Activated CD4-positive, alpha-beta T cell treated with anti-CD3 and anti-CD28 coated beads, Interleukin-2, Interleukin-6, amounts not matched to agents 100 ng/mL and 50 ng/mL, durations not matched to agents 16 hours and 8 hours (primary cell): ENCODE measurements at regions not wholly inside any gene's neighbourhood (a gene's known extent, or its start where the extent isn't known, plus 50 kb on each side); places are given as distances from the start of the nearest gene placed in this dataset.
"Not testable (repeated sequence)": the region's sequence is repeated elsewhere in the genome, so short reads cannot be mapped to it uniquely, and the experiment has no call there.

ENCODE experiments used
- DNase-seq: peaks from one replicate; pipeline ENCODE4 v3.0.0-alpha.2; 2020

DNA sequence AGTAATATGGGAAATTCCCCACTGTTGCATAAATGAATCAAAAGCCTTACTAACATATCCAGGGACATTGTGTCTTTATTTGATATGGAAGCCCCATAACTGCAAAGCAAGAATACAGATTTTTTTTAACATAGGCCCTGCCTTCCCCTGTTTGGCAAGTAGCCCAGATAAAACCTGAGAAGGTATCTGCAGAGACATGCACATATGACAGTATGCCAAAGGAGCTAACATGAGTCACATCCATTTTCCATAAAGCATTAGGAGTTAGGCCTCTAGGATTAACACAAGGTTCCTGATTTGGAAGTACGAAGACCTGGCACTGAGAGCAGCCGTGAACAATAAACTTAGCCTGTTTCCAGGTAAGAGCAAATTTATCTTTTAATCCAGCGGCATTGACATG lies 1505.9 kb downstream of the UQCRFS1 start:
- not testable (repeated sequence) for DNase-seq

DNA sequence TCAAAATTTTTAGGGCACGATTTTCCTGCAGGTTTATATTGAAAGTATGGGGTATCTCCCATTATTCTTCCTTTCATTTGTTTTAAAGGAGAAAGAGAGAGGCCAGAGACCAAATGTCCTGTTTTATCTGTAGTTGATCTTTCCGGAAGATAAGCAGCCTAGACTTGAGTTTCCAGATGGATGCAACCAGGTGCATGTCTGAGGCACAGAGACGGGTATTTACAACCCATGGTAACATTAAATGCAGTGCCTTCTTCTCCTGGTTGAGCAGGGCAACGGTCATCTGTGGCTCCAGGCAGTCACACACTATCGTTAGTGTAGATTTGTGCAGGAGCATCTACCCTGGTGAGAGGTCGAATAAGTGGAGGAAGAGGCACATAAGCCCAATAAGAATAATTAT lies 1507.1 kb downstream of the UQCRFS1 start:
- no peak for DNase-seq

DNA sequence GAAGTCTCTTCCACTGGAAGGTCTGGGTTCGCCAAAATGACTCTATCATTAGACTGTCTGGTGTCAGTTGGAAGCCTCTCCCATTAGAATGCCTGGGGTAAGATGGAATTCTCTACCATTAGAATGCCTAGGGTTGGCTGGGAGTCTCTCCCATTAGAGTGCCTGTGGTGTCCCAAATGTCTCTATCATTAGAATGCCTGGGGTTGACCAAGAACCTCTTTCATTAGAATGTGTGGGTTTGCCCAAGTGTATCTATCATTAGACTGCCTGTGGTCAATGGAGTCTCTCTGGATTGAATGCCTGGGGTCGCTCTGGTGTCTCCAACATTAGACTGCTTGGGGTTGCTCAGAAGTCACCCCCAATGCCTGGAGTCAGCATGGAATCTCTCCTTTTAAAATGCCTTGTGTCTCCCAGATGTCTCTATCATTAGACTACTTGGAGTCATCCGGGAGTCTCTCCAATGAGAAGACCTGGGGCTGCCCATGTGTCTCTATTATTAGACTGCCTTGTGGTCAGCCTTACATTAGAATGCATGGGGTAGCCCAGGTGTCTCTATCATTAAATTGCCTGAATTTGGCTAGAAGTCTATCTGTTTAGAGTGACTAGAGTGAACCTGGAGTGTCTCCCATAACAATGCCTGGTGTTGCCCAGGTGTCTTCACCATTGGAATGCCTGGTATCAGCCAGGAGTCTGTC lies 1518.4 kb downstream of the UQCRFS1 start:
- DNase-seq = no peak

DNA sequence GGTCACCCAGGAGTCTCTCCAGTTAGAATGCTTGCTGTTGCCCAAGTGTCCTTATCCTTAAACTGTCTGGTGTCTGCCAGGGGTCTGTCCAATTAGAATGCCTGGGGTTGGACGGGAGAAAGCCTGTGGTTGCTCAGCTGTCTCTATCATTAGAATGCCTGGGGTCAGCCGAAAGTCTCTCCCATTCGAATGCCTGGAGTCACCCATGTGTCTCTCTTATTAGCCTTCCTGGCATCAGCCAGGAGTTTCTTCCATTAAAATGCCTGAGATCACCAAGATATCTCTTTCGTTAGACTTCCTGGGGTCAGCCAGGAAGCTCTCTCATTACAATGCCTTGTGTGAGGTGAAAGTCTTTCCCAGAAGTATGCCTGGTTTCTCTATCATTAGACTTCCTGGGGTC lies 1521.0 kb downstream of the UQCRFS1 start:
- no peak for DNase-seq

DNA sequence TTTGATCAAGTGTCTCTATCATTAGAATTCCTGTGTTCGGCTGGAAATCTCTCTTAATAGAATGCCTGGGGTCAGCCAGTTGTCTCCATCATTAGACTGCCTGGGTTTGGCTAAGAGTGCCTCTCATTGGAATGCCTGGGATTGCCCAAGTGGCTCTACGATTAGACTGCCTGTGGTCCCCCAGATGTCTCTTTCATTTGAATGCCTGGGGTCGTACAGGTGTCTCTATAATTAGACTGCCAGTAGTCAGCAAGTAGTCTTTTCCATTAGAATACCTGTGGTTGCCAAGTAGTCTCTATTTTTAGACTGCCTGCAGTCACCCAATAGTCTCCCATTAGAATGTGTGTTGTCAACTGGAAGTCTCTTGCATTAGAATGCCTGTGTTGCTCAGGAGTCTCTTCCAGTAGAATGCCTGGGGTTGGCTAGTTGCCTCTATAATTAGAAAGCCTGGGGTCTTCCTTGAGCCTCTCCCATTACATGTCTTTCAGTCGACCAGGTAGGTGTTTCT lies 1523.2 kb downstream of the UQCRFS1 start:
- no peak for DNase-seq

DNA sequence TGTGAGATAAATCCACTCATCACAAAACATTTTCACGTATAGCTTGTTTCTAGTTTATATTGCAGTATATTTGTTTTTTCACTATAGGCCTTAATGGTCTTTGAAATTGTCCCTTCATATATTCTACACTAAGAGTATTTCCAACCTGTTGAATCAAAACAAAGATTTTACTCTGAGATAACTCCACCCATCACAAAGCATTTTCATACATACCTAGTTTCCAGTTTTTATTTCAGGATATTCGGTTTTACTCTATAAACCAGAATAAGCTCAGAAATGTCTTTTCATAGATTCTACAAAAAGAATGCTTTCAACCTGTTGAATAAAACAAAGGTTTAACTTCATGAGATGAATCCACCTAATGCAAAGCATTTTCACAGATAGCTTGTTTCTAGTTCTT lies 1528.7 kb downstream of the UQCRFS1 start:
- no peak for DNase-seq

DNA sequence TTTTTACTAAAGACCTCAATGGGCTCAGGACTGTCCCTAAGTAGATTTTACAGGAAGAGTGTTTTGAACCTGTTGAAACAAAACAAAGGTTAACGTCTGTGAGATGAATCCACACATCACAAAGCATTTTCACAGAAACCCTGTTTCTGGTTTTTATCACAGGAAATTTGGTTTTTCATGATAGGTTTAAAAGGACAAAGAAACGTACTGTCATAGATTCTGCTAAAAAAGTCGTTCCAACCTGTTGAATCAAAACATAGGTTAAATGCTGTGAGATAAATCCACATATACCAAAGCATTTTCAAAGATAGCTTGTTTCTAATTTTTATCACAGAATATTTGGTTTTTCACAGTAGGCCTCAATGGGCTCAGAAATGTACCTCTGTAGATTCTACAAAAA lies 1531.0 kb downstream of the UQCRFS1 start:
- no peak for DNase-seq

DNA sequence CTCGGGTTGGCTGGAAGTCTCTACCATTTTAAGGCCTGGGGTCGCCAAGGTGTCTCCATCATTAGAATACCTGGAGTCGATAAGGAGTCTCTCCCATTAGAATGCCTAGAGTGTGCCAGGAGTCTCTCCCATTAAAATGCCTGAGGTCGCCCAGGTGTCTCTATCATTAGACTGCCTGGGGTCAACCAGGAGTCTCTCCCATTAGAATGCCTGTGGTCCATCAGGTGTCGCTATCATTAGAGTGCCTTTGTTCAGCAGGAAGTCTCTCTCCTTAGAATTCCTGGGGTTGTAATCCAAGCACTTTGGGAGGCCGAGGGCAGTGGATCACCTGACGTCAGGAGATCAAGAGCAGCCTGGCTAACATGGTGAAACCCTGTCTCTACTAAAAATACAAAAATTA lies 1533.0 kb downstream of the UQCRFS1 start:
- no peak for DNase-seq

DNA sequence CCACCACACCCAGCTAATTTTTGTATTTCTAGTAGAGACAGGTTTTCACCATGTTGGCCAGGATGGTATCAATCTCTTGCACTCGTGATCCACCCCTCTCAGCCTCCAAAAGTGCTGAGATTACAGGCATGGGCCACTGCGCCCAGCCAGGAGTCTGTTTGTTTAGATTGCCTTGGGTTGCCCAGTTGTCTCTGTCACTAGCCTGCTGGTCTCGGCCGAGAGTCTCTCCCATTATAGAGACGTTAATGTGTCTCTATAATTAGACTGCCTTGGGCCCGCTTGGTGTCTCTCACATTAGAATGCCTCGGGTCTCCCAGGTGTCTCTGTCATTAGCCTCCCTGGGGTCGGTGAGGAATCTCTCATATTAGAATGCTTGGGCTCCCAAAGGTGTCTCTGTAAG lies 1533.6 kb downstream of the UQCRFS1 start:
- no peak for DNase-seq

DNA sequence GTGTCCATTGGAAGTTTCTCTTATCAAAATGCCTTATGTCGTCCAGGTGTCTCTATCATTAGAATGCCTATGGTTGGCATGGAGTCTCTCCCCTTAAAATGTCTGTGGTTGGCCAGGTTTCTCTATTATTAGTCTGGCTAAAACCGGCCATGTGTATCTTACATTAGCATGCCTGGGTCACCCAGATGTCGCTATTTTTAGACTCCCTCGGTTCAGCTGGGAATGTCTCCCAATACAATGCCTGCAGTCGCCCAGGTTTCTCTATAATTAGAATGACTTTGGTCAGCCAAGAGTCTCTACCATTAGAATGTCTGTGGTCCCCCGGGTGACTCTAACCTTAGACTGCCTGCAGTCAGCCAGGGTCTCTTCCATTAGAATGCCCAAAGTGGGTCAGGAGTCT lies 1536.1 kb downstream of the UQCRFS1 start:
- DNase-seq = no peak

DNA sequence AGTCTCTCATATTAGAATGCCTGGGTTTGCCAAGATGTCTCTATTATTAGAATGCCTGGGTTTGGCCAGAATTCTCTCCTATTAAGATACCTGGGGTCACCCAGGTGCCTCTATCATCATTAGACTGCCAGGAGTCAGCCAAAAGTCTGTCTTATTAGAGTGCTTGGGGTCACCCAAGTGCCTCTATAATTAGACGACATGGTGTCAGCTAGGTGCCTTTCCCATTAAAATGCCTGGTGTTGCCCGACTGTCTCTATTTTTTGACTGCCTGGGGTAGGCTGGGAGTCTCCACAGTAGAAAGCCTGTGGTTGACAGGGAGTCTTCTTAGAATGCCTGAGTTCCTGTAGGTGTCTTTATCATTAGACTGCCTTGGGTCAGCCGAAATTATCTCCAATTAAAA lies 1536.6 kb downstream of the UQCRFS1 start:
- no peak for DNase-seq

DNA sequence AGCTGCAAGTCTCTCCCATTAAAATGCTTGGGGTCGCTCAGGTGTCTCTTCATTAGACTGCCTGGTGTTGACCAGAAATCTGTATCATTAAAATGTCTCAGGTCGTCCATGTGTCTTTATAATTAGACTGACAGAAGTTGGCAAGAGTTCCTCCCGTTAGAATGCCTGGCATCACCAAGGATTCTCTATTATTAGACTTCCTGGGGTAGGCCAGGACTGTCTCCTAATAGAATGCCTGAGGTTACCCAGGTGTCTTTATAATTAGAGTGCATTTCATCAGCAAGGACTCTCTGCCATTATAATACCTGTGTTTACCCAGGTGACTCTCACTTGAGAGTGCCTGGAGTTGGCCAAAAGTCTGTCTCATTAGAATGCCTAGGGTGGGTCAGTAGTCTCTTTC lies 1537.2 kb downstream of the UQCRFS1 start:
- DNase-seq = no peak

DNA sequence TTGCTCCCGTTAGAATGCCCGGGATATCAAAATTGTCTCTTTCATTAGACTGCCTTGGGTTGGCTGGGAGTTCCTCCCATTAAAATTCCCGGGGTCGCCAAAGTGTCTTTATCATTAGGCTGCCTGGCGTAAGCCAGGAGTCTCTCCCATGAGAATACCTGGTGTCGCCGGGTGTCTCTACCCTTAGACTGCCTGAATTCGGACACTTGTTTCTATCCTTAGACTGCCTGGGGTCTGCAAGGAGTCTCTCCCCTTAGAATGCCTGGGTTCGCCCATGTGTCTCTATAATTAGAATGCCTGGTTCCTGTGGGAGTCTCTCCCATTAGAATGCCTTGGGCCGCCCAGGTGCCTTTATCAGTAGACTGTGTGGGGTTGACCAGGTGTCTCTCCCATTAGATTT lies 1538.2 kb downstream of the UQCRFS1 start:
- no peak for DNase-seq

DNA sequence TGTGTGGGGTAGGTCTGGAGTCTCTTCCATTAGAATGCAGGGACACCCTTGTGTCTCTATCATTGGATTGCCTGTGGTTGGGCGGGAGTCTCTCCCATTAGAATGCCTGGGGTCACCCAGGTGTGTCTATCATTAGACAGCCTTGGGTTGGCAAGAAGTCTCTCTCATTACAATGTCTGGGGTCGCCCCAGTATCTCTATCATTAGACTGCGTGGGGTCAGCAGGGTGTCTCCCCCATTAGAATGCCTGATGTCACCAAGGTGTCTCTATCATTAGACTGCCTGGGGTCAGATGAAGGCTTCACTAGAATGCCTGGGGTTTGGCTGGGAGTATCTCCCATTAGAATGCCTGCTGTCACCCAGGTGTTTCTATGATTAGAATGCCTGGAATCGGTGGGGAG lies 1539.0 kb downstream of the UQCRFS1 start:
- DNase-seq = no peak

DNA sequence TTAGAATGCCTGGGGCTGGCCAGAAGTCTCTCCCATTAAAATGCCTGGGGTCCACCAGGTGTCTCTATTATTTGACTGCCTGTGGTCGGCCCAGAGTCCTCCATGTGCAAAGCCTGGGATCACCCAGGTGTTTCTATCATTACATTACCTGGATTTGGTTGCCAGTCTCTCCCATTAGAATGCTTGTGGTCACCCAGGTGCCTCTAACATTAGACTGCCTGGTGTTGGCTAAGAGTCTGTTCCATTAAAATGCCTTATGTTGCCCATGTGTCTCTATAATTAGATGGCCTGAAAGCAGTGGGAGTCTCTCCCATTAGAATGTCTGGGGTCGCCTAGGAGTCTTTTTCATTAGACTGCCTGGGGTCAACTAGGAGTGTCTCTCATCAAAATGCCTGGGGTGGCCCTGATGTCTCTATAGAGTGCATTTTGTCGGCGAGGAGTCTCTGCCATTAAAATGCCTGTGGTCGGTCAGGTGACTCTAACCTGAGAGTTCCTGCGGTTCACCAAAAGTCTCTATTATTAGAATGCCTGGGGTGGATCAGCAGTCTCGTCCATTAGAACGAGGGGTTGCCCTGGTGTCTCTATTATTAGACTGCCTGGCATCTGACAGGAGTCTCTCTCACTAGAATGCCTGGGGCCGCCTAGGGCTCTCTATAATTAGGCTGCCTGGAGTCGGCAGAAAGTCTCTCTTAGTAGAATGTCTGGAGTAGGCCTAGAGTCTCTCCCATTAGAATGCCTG lies 1540.5 kb downstream of the UQCRFS1 start:
- DNase-seq = no peak

DNA sequence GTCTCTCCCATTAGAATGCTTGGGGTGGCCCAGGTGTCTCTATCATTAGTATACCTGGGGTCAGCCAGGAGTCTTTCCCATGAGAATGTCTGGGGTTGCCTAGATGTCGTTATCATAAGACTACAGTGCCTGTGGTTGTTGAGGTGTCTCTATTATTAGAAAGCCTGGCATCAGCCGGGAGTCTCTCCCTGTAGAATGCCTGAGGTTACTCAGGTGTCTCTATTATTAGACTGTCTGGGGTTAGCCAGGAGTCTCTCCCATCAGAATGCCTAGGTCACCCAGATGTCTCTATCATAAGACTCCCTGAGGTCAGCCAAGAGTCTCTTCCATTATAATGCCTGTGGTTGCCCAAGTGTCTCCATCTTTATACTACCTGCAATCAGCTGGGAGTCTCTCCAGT lies 1541.1 kb downstream of the UQCRFS1 start:
- no peak for DNase-seq

DNA sequence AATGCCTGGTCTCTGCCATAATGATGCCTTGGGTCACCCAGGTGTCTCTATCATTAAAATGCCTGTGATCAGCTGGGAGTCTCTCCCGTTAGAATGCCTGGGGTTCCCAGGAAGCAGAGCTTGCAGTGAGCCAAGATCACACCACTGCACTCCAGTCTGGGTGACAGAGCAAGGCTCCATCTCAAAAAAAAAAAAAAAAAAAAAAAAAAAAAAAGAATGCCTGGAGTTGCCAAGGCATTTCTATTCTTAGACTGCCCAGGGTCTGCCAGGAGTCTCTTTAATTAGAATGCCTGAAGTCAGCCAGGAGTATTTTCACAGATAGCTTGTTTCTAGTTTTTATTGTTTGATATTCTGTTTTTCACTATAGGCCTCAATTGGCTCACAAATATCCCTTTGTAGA lies 1552.5 kb downstream of the UQCRFS1 start:
- DNase-seq = no peak

DNA sequence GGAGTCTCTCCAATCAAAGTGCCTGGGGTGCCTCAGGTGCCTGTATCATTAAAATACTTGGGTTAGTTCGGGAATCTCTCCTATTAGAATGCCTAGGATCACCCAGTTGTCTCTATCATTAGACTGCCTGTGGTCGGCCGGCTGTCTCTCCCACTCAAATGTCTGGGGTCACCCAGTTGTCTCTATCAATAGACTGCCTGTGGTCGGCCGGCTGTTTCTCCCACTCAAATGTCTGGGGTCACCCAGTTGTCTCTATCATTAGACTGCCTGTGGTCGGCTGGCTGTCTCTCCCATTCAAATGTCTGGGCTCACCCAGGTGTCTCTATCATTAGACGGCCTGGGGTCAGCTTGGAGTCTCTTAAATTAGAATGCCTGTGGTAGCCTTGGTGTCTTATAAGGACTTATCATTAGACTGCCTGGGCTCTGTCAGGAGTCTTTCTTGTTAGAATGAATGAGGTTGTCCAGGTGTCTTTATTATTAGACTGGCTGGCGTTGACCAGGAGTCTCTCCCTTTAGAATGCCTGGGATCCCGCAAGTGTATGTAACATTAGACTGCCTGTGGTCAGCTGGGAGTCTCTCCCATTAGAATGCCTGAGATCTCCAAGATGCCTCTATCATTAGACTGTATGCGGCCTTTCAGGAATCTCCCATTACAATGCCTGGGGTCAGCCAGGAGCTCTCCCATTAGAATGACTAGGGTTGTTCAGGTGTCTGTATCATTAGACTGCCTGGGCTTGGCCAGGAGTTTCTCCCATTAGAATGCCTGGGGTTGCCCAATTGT lies 1555.5 kb downstream of the UQCRFS1 start:
- DNase-seq = no peak

DNA sequence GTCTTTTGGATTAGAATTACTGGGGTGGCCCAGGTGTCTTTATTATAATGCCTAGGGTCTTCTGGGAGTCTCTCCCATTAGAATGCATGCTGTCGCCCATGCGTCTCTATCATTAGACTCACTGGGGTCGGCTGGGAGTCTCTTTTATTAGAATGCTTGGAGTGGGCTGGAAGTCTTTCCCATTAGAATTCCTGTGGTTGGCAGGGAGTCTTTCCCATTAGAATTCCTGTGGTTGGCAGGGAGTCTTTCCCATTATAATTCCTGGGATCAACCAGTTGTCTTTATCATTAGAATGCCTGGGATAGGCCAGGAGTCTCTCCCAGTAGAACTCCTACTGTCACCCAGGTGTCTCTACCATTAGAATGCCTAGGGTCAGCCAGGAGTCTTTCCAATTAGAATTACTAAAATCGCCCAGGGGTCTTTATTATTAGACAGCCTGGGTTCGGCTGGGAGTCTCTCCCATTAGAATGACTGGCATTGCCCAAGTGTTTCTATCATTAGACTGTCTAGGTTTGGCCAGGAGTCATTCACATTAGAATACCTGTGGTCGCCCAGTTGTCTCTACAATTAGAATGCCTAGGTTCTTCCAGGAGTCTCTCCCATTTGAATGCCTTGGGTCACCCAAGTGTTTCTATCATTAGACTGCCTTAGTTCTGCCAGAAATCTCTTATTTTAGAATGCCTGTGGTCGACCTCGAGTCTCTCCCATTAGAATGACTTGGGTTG lies 1558.5 kb downstream of the UQCRFS1 start:
- DNase-seq = no peak

DNA sequence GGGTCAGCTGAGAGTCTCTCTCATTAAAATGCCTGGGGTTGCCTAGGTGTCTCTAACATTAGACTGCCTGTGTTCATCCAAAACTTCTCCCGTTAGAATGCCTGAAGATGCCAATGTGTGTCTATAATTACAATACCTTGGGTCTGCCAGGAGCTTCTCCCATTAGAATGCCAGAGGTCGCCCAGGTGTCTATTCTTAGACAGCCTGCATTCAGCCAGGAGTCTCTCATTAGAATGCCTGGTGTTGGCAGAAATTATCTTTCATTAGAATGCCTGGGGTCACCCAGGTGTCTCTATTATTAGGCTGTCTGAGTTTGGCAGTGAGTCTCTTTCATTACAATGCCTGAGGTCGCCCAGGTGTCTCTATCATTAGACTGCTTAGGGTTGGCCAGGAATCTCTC lies 1560.2 kb downstream of the UQCRFS1 start:
- DNase-seq = no peak

DNA sequence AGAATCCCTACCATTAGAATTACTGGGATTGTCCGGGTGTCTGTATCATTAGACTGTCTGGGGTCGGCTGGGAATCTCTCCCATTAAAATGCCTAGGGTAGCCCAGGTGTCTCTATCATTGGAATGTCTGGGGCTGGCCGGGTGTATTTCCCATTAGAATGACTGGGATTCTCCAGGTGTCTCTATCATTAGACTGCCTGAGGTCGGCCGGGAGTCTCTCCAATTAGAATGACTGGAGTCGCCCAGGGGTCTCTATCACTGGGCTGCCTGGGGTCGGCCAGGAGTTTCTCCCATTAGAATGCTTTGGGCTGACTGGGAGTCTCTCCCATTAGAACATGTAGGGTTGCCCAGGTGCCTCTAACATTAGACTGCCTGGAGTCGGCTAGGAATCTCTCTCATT lies 1560.7 kb downstream of the UQCRFS1 start:
- no peak for DNase-seq

DNA sequence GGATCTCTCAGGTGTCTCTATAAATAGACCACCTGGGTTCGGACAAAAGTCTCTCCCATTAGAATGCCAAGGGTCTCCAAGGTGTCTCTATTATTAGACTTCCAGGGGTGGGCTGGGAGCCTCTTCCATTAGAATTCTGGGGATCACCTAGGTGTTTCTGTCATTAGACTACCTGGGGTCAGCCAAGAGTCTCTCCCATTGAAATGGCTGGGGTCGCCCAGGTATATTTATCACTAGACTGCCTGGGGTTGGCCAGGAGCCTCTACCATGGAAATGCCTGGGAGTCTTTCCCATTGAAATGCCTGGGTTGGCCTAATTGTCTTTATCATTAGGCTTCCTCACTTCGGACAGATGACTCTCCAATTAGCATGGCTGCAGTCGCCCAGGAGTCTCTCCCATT lies 1565.5 kb downstream of the UQCRFS1 start:
- DNase-seq = no peak

DNA sequence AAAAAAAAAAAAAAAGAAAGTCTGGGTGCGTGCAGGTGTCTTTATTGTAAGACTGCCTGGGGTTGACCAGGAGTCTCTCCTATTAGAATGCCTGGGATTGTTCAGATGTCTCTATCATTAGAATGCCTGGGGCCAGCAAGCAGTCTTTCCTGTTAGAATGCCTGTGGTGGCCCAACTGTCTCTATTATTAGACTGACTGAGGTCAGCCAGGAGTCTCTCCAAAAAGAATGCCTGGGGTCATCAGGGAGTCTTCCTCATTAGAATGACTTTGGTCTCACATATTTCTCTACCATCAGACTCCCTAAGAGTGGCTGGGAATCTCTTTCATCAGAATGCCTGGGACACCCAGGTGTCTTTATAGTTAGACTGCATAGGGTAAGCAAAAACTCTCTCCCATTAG lies 1577.5 kb downstream of the UQCRFS1 start:
- DNase-seq = no peak
